ENCODE measurements at regions not wholly inside any gene's neighbourhood (a gene's known extent, or its start where the extent isn't known, plus 50 kb on each side); places are given as distances from the start of the nearest gene placed in this dataset.

DNA sequence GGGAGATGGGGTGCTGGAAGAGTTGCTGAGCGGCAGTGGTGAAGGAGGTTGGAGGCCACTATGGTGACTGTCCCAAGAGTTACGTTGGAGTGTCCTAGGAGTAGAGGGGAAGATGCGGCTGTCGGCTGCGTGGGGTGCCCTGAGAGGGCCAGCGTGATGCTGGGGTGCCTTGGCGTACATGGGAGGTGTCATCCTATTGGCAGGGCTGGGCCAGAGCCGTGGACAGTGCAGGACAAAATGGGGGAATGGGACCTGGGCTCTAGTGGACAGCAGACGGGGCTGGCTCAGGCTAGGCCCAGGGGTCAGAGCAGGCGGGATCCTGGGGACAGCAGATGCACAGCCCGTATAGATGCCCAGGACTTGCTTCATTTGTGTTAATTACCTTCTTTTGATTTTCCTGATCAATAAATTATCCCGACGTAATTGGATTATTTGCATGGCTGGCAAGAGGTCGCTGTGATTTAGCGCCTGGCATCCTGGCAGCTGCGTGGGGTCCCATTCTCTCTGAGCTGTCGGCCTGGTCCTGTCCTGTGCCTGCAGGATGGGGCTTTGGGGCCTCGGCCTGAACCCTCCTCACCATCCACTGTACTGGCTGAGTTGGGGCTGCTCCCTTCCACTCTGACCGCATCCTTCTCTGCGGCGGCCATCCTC lies 203.9 kb upstream of the C14orf180 start:
- no peaks in the 10 kb centered on the region for H4K20me1 ChIP-seq (ENCODE audit: insufficient read depth)
- intact Hi-C loops (cut with micrococcal nuclease) = no loop called here
- TF ChIP-seq SIN3A (IDR thresholded peaks at IDR 0.05; ENCODE audit: low read depth) (no peak), CEBPB (IDR thresholded peaks at IDR 0.05; ENCODE audit: low read depth) (no peak), ZNF274 (IDR thresholded peaks at IDR 0.05; ENCODE audit: low read depth, low read length) (no peak), EZH2phosphoT487 (IDR thresholded peaks at IDR 0.05; ENCODE audit: borderline replicate concordance) (no peak), YY1 (IDR thresholded peaks at IDR 0.05; ENCODE audit: extremely low read depth, insufficient replicate concordance, low read depth, low read length) (no peak), RAD21 (IDR thresholded peaks at IDR 0.05; ENCODE audit: low read depth) (no peak), ZFX (IDR thresholded peaks at IDR 0.05) (no peak), POLR2AphosphoS5 (IDR thresholded peaks at IDR 0.05; ENCODE audit: low read depth, low read length) (no peak), SP1 (IDR thresholded peaks at IDR 0.05; ENCODE audit: low read depth) (no peak), EZH2 (IDR thresholded peaks at IDR 0.05) (no peak), CBX3 (IDR thresholded peaks at IDR 0.05; ENCODE audit: low read depth) (no peak), SRF (IDR thresholded peaks at IDR 0.05; ENCODE audit: low read depth) (no peak), JUND (IDR thresholded peaks at IDR 0.05) (no peak)
- TF ChIP-seq, protein P1, sequence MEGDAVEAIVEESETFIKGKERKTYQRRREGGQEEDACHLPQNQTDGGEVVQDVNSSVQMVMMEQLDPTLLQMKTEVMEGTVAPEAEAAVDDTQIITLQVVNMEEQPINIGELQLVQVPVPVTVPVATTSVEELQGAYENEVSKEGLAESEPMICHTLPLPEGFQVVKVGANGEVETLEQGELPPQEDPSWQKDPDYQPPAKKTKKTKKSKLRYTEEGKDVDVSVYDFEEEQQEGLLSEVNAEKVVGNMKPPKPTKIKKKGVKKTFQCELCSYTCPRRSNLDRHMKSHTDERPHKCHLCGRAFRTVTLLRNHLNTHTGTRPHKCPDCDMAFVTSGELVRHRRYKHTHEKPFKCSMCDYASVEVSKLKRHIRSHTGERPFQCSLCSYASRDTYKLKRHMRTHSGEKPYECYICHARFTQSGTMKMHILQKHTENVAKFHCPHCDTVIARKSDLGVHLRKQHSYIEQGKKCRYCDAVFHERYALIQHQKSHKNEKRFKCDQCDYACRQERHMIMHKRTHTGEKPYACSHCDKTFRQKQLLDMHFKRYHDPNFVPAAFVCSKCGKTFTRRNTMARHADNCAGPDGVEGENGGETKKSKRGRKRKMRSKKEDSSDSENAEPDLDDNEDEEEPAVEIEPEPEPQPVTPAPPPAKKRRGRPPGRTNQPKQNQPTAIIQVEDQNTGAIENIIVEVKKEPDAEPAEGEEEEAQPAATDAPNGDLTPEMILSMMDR (IDR thresholded peaks at IDR 0.05 in 2 of 3, conservative IDR thresholded peaks at IDR 0.05 in 1 of 3; ENCODE audit: borderline replicate concordance in 1 of 3, insufficient read depth in 1 of 3, low read depth in 2 of 3, low read length in 2 of 3) = no peak
- TF ChIP-seq, protein P2, sequence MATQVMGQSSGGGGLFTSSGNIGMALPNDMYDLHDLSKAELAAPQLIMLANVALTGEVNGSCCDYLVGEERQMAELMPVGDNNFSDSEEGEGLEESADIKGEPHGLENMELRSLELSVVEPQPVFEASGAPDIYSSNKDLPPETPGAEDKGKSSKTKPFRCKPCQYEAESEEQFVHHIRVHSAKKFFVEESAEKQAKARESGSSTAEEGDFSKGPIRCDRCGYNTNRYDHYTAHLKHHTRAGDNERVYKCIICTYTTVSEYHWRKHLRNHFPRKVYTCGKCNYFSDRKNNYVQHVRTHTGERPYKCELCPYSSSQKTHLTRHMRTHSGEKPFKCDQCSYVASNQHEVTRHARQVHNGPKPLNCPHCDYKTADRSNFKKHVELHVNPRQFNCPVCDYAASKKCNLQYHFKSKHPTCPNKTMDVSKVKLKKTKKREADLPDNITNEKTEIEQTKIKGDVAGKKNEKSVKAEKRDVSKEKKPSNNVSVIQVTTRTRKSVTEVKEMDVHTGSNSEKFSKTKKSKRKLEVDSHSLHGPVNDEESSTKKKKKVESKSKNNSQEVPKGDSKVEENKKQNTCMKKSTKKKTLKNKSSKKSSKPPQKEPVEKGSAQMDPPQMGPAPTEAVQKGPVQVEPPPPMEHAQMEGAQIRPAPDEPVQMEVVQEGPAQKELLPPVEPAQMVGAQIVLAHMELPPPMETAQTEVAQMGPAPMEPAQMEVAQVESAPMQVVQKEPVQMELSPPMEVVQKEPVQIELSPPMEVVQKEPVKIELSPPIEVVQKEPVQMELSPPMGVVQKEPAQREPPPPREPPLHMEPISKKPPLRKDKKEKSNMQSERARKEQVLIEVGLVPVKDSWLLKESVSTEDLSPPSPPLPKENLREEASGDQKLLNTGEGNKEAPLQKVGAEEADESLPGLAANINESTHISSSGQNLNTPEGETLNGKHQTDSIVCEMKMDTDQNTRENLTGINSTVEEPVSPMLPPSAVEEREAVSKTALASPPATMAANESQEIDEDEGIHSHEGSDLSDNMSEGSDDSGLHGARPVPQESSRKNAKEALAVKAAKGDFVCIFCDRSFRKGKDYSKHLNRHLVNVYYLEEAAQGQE (IDR thresholded peaks at IDR 0.05; ENCODE audit: low read depth) = no peak
- TF ChIP-seq, protein P3, sequence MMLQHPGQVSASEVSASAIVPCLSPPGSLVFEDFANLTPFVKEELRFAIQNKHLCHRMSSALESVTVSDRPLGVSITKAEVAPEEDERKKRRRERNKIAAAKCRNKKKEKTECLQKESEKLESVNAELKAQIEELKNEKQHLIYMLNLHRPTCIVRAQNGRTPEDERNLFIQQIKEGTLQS (IDR thresholded peaks at IDR 0.05) = no peak
- TF ChIP-seq, protein P4, sequence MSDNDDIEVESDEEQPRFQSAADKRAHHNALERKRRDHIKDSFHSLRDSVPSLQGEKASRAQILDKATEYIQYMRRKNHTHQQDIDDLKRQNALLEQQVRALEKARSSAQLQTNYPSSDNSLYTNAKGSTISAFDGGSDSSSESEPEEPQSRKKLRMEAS (IDR thresholded peaks at IDR 0.05) = no peak
- H3K4me2 ChIP-seq (ENCODE audit: low read length) = no peak overlapping the region
- H3K27me3 ChIP-seq (ENCODE audit: insufficient read depth, low read length) = peaks cover 26% of the 10 kb centered on the region
- no peak overlapping the region for H2AFZ ChIP-seq (ENCODE audit: low read depth, low read length, poor library complexity, severe bottlenecking)
- ChIA-PET CTCF (no interaction called here), RAD21 (ENCODE audit: low non-redundant PET in 1 of 2, low total read pairs in 2 of 2, uncharacterized antibody in 2 of 2, unreplicated experiment in 2 of 2) (no interaction called here), POLR2A (no interaction called here)
- H3K9me2 ChIP-seq (ENCODE audit: insufficient read depth) = no peaks in the 10 kb centered on the region
- H3K9me3 ChIP-seq (ENCODE audit: control insufficient read depth in 1 of 2, insufficient read depth in 1 of 2, low read depth in 1 of 2, low read length in 2 of 2) = no peaks in the 10 kb centered on the region
- H3K4me3 ChIP-seq (replicated peaks in 1 of 2; ENCODE audit: low read depth in 1 of 2, low read length in 2 of 2) = no peak overlapping the region
- ATAC-seq (no peak), DNase-seq (ENCODE audit: low read depth, low spot score) (no peak)
- H3K4me1 ChIP-seq (ENCODE audit: control insufficient read depth in 1 of 2, insufficient read depth in 2 of 2, low read length in 2 of 2) = no peaks in the 10 kb centered on the region
- H3K36me3 ChIP-seq (ENCODE audit: control insufficient read depth in 1 of 2, insufficient read depth in 2 of 2, low read length in 2 of 2) = no peaks in the 10 kb centered on the region
- no TSS peak for BruUV-seq (replicated peaks)
- no peak overlapping the region for H3K27ac ChIP-seq (ENCODE audit: low read depth, low read length)
- no peak overlapping the region for H3K9ac ChIP-seq (ENCODE audit: low read length)
- H3K79me2 ChIP-seq (ENCODE audit: insufficient read depth, low read length) = no peaks in the 10 kb centered on the region
